D341Med (cell line): ENCODE measurements at regions not wholly inside any gene's neighbourhood (a gene's known extent, or its start where the extent isn't known, plus 50 kb on each side); places are given as distances from the start of the nearest gene placed in this dataset.
"Not testable (repeated sequence)": the region's sequence is repeated elsewhere in the genome, so short reads cannot be mapped to it uniquely, and the experiment has no call there.

Source experiments
- DNase-seq: peaks from one replicate; pipeline ENCODE4 v3.0.0; 2012; ENCODE audit warnings: low spot score

DNA sequence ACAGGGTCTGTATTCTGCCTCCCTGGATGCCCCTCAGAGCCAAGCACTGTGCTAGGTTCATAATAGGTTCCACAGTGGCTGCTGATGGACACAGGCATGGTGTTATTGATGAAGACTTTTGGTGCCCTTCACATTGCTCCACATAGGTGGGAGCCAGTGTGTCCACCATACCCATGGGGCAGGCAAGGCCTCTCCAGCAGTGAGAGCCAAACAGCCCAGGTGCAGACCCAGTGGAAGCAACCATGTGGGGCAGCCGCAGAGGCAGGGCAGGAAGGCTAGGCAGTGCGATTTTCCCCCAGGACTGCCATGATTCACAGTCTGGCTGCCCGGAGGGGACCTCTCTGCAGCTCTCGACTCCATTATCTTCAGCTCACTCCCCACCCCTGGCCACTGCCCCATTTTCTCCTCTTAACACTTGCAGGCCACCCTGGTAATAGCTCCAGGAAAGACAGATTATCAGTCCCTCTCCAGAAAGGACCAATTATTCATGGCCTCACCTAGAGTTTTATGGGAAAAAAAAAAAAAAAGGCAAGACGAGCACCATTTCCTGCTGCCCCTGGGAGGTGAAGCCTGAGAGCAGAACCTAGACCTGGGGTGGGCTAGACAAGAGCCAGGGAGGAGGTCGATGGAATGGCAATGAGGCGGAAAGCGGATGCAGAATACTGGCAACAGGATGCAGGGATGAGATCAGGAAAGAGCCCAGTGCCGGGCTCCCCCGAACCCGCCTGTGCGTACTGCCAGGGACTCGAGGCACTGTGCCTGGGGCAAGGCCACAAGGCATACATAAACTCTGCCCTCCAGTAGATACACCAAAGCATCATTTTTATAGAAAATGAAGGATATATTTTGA lies 343.0 kb upstream of the NCAM1 start:
- DNase-seq, result no peak

DNA sequence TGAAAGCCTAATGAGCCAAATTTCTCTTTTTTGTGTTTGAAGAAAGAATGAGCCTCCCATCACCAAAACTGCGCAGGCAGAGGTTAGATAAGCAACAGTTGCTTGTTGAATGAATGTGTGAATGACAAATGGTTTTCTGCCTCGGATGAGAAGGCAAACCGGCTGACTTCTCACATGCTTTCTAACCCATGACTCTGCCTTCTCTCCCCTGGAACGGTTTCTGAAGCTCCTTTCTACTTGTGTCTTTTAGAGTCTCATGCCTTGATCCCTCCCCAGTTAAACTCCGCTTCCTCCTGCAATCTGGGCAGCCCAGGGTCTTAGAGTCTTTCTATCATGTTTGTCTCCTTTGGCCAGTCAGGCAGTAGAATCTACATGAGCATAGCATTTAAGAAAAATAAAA lies 342.1 kb upstream of the NCAM1 start:
- no peak for DNase-seq

DNA sequence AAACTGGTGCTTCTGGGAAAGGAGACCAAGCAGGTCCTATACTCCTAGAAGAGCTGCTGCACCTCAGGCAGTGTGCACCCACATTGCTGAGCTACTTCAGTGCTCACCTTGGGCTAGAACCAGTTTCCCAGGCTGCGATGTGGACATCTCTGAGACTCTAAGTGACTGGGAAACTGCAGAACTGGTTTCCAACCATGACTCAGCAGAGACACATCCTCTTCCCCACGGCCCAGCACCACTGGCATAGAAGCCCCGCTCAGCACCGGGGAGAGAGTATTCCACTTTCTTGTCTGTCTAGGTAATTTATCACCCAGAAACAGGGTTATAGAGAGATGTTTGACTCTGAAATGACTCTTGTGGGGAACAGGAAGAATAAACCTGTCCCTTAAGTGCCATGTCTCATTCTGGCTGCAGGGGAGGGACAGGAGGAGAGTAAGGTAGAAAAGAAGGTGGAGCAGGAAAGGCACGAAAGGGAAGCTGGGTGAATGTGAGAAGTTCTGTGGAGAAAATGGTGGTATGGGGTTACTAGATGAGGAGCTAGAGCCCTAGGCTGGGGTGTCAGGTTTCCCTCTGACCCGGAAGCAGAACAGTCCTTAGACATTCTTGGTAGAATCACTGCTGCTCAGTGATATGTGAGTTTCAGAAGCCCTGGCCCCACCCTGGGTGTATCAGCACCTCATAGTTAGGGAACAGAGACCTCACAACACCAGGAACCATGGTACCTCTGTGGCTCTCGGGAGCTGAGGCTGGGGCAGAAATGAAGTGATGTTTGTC lies 340.4 kb upstream of the NCAM1 start:
- DNase-seq, result no peak

DNA sequence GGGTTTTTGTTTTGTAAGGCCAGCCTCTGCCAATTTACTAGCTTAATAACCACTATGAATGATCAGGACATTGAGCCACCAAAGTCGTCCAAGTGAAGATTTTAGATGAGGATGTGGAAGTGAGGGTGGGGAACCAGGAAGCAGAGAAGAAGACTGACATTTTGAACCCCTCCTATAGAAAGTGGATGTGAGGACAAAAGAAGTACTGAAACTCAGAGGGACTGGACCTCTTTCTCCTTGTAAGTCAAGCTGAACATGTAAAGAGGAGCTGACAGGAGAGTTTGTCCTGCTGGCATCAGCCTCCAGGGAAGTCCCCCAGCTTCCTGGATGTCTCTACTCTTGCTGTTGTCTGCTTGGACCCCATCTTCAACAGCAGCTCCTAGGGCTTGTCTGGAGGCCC lies 338.2 kb upstream of the NCAM1 start:
- DNase-seq, result no peak

DNA sequence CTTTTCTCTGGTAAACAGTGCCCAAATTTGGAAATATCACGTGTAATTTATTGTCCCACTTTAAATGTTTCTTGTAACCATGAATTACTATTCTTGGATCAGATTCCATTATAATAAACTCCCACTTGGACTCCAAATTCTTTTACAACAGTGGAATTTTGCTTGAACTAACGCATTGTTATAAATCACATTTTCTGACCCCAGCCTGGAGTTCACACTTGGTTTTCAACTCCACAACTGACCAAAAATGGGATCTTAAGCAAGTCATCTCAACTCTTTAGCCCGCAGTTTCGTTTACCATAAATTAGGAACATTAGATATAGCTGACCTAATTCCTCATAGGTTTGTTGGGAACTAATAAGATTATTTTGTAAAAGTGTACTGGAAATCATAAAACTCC lies 336.8 kb upstream of the NCAM1 start:
- DNase-seq, result no peak

DNA sequence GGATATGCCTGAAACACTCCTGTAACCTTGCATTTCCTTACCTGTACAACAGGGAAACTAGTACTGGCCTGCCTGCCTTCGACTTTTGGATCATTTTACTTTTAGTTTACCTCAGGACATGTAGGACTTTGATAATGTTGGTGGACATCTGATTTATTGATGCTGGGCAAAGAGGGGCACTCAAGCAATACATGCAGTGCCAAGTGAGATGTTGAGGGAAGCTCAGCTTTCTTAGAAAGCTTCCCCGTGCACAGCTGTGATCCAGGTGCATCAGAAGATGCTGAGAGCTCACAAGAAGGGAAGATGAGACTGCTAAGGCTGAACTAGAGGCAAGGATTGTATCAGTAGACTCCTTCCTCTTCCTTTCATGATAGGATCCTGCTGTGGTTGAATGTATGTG lies 336.2 kb upstream of the NCAM1 start:
- not testable (repeated sequence) for DNase-seq

DNA sequence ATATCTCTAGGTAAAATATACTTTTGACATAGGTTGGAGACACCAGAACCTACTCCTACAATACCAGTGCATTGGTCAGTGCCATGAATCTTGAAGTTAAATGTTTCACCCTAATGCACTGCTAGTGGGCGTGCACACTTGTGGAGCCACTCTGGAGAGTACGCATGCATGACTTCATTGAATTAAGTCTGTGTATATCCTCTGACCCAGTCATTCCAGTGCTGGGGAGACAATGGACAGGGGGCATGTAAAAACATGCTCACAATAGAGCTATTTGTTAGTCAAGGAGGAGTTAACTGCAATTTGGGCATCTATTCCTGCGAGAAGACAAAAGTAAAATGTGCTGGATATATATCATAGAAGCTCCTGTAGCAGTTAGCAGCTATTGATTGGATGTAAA lies 335.4 kb upstream of the NCAM1 start:
- no peak for DNase-seq

DNA sequence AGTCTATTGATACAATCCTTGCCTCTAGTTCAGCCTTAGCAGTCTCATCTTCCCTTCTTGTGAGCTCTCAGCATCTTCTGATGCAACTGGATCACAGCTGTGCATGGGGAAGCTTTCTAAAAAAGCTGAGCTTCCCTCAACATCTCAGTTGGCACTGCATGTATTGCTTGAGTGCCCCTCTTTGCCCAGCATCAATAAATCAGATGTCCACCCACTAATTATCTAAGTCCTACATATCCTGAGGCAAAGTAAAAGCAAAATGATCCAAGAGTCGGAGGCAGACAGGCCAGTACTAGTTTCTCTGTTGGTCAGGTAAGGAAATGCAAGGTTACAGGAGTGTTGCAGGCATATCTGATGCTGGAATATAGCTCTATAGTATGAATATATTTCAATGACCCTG lies 334.5 kb upstream of the NCAM1 start:
- DNase-seq, result no peak

DNA sequence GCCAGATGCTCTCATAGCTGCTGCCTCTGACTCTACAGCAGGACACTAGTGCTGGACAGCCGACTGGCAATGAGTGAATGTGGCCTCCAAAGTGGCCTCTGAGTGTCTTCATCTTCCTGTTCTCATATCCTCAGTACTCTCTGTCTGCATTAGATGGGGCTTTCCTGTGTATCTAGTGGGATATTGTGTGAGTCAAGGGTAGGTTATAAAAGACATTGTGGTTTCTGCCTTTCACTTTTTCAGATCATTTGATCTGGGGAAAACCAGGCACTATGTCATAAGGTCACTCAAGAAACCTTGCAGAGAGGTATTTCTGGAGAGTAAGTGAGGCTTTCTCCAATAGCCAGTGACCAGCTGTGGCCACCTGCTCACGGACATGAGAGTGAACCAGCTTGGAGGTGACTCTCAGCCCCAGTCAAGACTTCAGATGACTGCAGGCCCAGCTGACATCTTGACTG lies 333.6 kb upstream of the NCAM1 start:
- DNase-seq, result no peak

DNA sequence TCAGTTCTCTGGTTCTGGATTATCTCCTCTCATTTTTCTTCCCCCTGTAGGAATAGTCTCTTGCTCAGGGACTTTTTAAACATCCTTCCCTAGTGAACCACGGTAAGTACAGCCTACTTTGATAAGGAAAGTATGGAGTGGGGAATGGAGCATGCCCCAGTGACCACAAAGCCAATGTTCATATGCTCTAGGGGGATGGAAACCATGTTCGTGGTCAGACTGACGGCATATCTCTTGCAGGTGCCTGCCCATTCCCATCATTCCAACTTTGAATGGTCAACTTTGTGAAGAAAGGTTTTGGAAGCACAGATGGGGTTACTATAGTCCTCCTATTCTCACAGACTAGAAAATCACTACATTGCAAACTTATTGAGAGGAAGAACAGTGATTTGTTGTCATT lies 332.5 kb upstream of the NCAM1 start:
- DNase-seq, result no peak

DNA sequence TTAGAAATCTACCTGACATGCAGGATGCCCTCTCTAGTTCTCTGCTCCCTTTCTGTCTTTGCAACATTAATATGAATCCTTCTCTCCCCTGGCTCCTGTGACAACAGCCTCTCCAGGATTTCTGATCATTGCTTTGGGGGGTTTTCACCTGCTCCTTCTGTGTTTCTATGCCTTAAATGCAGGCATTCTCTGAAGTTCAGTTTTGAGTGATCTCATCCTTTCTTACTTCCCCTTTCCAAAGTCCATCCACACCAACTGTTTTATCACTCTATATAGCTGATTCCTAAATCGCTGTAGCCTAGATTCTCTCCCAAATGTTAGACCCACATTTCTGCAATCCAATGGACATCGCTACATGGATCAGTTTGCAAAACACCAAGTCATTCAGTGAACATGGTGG lies 330.7 kb upstream of the NCAM1 start:
- DNase-seq, result no peak

DNA sequence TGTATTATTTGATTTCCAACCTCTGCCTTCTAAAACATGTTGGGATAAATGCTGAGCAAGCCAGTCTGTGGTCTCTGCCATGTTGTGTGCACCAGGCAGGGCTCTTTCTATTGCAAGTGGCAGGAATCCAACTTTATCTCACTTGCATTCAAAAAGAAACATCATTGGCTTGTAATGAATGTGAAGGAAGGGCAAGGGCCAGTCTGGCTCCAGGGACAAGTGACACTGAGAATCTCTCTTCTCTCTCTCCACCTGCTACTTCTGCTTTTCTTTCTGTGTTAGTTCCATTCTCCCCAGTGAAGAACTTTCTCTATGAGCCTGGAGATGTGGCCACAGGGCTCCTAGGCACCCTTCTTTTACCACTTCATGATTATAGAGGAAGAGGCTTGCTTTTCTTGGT lies 329.9 kb upstream of the NCAM1 start:
- no peak for DNase-seq

DNA sequence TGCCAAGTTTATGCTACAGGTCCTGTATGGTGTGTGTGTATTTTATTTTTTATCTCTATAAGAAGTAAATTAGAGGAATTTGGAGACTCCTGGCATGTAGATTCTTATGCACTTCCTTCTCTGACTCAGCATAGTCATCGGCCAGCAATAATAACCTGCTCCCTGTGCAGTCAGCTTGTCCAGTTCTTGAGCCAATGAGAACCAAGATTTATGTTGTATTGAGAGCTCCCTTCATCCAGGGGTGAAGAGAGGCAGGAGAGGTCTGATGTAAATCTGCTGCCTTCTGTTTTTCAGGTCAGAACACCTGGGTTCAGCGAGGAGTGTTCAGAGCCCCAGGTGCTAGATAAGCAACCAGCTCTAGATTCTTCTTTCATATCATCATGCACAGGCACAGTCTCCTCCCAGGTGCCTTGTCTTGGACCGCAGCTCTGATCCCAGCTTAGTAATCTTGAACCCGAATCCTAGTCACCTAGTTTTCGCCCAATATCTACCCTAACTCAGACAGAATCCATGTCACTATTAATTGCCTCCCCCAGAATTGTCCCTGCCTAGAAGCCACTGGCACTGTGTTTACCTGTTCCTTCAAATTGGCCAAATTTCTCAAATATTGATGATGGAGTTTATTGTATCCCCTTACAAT lies 328.2 kb upstream of the NCAM1 start:
- DNase-seq, result no peak

DNA sequence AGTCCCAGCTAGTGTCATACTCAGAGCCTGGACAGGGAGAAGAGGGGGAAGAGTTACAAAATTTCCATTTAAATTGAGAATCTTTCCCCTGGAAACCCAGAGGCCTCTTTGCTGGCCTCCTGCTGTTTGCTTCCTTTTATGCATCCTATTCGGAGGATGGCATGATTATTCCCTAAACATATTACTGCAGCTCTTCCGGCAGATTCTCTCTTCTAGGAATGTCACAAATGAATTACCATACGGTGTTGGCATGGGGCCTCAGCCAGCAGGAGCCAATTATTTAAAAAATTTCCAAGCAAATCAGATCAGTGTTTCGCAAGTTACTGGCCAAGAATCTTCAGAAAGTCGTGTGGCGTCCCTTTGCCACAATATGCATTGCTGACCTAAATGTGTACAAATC lies 326.7 kb upstream of the NCAM1 start:
- DNase-seq, result no peak

DNA sequence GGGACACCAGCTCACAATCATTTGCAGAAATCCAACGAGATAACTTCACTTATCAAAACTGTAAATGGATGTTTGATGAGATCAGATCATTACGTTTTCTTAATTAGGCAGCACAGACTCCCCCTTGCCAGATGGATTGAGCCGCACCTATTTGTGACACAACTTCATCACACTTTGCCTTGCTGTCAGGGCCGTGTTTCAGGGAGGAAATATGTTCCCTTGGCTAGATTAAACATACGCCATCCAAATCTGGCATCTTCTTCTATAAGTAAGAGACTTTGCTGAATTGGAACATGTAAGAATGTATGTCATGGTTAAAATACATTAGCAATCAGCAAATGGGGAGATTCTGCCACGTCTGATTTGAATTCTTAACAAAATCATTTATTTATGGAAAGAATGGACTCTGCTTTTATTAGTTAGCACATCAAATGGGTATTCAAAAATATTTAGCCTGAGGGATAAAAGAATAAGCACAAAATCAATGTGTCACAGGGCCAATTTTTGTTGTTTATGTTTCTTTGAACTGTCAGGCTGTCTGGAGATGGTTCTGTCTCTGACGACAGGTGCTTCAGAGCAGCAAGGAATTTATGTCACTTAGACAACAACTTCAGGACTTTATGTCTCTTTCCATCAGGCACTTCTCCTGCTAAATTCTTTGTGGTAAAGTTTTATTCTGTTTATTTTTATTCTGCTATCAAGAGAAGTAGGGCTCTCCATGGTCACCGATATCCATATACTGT lies 326.1 kb upstream of the NCAM1 start:
- no peak for DNase-seq

DNA sequence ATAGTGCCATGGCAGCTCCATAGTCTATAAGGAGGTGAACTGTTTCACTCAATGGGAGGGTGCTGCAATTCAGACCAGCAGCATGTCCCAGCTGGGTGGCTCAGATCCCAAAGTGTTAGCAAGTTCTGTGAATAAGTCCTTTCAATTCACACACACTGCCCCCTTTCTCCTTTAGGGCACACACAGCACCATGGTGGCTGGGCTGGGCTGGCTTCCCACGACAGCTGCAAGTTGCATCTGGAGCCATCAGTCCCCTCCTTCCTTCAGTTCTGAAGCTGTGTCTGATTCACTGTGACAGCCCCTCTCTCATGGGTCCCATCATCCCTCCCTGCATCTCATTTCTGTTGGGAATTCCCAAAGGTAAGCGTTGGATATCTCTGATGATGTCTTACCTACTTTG lies 324.1 kb upstream of the NCAM1 start:
- no peak for DNase-seq

DNA sequence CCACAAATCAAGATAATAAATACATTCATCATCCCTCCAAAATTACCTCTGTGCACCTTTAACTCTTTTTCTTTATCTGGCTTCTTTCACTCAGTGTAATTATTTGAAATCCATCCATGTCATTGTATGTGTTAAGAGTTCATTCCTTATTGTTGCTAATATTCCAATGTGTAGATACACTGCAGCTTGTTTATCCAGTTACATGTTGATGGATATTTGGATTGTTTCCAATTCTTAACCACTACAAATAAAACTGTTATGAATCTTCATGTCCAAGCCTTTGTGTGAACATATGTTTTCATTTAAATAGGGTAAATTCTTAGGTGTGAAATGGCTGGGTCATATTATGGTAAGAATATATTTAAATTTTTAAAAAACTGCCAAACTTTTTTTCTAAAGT lies 323.3 kb upstream of the NCAM1 start:
- no peak for DNase-seq

DNA sequence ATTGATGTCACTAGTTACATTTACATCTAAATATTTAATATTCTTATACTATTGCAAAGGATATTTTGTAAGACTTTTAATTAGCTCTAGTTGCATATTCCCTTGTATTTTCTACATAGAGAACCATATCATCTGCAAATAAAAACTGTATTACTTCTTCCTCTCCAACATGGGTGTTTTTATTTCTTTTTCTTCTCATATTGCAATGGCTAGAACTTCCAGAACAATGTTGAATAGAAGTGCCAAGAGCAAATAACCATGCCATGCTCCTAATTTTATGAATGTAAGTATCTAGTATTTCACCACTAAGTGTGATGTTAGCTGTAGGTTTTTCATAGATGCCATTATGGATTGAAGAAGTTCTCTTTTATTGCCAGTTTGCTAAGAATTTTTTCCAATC lies 321.8 kb upstream of the NCAM1 start:
- no peak for DNase-seq

DNA sequence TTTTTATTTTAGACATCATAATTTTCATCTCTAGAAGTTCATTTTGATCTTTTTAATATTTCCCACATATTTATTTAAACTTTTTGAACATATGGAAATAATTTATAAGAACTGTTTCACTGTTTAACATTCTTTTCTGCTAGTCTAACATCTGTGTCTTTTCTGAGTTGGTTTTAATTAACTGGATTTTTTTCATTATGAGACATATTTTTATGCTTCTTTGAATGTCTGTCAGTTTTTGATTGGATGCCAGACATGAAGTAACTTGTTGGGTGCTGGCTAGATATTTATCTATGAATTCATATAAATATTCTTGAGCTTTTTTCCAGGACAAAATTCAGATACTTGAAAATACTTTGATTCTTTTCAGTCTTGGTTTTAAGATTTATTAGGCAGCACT lies 317.8 kb upstream of the NCAM1 start:
- DNase-seq, result no peak

DNA sequence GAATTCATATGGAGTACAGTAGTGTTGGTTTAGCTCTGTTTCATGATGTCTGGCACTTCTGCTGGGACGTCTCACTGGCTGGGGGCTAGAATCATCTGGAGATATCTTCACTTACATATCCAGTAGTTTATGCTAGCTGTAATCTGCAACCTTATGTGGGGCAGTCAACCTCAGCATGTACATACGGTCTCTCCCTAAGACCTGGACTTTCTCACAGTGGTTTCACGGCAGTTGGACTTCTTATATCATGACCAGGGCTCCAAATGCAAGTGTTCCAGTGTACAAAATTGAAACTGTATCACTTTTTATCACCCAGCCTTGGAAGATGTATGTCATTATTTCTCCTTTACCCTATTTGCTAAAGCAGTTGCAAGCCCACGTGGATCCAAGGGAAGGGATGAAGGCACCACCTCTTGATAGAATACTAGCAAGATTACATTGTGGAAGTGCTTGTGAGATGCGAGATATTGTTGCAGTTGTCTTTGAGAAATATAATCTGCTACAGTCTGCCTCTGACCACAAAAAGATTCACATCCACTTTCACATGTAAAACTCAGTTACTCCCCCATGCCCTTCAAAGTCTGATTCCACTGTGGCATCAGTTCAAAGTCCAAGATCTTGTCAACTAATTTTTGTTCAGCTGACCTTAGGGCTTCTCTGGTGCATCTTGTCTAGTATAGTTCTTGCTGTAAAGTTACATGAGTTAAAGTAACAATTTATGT lies 316.6 kb upstream of the NCAM1 start:
- DNase-seq, result no peak

DNA sequence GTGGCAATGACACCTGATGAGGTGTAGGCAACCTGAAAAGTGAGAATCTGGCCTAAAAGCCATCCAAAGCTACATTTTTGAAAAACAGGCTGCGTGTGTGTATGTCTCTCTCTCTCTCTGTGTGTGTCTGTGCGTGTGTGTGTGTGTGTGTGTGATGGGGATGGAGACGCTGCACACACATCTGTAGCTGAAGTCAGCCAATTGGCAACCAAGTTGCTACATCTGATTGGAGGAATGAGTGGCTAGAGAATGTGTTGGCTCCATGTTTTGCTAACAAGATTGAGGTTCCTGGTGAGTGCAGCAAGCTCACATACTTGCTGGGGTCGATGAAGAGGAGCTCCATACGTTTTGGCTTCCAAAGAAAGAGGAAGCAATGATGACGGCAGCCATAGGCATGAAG lies 311.4 kb upstream of the NCAM1 start:
- no peak for DNase-seq

DNA sequence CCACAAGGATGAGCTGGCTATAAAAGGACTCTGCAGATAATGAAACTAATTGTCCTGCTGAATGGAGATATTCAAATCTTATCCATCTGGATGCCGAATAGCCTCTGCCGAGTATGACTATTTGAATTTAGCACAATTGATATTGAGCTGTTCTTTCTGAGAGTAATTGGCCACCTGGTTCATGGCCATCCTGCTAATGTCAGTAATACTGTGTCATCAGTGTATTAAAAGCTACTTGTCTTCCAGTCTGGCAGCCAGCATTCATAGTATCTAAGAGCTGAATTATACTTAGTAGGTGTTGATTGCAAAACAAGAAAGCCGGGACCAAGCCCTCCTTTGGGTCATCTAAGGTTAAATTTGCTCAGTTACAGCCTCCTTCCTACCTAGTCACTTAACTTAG lies 310.7 kb upstream of the NCAM1 start:
- DNase-seq, result no peak
